ENCODE measurements at regions not wholly inside any gene's neighbourhood (a gene's known extent, or its start where the extent isn't known, plus 50 kb on each side); places are given as distances from the start of the nearest gene placed in this dataset.
"Not testable (repeated sequence)": the region's sequence is repeated elsewhere in the genome, so short reads cannot be mapped to it uniquely, and the experiment has no call there.

GRCh38 chr14:106459971-106460730, 933.8 kb downstream of the TMEM121 start:
- H3K27ac ChIP-seq (ENCODE audit: low read length) = no peak overlapping the region
- no peaks in the 10 kb centered on the region for H3K4me1 ChIP-seq (ENCODE audit: control insufficient read depth, insufficient read depth, low read length)
- H3K9me3 ChIP-seq (ENCODE audit: control insufficient read depth, low read depth, low read length) = peaks cover 4% of the 10 kb centered on the region
- H3K36me3 ChIP-seq (ENCODE audit: control insufficient read depth, insufficient read depth, low read length) = no peaks in the 10 kb centered on the region
- no peaks in the 10 kb centered on the region for H3K27me3 ChIP-seq (ENCODE audit: control insufficient read depth, insufficient read depth, low read length)
- no peak for DNase-seq
- H3K4me3 ChIP-seq (ENCODE audit: low read length) = no peak overlapping the region
- WGBS (ENCODE audit: insufficient coverage, low lambda C conversion rate) = 72% methylated on average over 5 of the region's 40 CpGs

- Histone ChIP-seq H3K9me3 (ENCODE audit: control insufficient read depth, low read depth, low read length) (peaks cover 4% of the 10 kb centered on the region), H3K4me3 (ENCODE audit: low read length) (no peak overlapping the region), H3K27ac (ENCODE audit: low read length) (no peak overlapping the region), H3K36me3 (ENCODE audit: control insufficient read depth, insufficient read depth, low read length) (no peaks in the 10 kb centered on the region), H3K4me1 (ENCODE audit: control insufficient read depth, insufficient read depth, low read length) (no peaks in the 10 kb centered on the region), H3K27me3 (ENCODE audit: control insufficient read depth, insufficient read depth, low read length) (no peaks in the 10 kb centered on the region)
- no peak for DNase-seq
- WGBS (ENCODE audit: insufficient coverage, low lambda C conversion rate) = 92% methylated on average over 5 of the region's 25 CpGs
Measured at GRCh38 chr14:106460916-106461315, 934.5 kb downstream of the TMEM121 start.

- no CpG with 5 or more reads among the region's 4 CpGs for WGBS (ENCODE audit: insufficient coverage, low lambda C conversion rate)
- H3K9me3 ChIP-seq (ENCODE audit: control insufficient read depth, low read depth, low read length); DNase-seq; H3K27ac ChIP-seq (ENCODE audit: low read length); H3K27me3 ChIP-seq (ENCODE audit: control insufficient read depth, insufficient read depth, low read length); H3K4me3 ChIP-seq (ENCODE audit: low read length); H3K4me1 ChIP-seq (ENCODE audit: control insufficient read depth, insufficient read depth, low read length); H3K36me3 ChIP-seq (ENCODE audit: control insufficient read depth, insufficient read depth, low read length): not testable (repeated sequence)
Measured at GRCh38 chr14:106466483-106466882, 940.1 kb downstream of the TMEM121 start.

DNA sequence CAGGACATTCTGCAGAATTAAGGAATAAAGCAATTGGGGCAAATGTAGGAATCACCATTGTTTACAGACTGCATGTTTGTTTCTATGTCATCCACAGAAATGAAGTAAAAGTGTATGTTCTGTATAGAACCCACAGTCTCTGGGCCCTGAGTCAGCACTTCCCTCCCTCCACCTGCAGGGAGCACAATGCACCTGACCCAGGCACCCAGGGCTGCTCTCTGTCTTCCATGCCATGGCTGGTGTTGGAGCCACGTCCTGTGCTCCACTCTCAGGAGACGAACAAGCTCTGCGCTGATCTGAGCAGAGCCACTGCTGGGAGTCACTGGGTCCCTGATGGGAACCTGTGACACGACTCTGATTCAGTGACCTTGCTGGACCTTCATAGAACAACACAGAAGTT, 942.5 kb downstream of the TMEM121 start:
- not testable (repeated sequence) for H3K36me3 ChIP-seq (ENCODE audit: control insufficient read depth, insufficient read depth, low read length); H3K4me1 ChIP-seq (ENCODE audit: control insufficient read depth, insufficient read depth, low read length); H3K4me3 ChIP-seq (ENCODE audit: low read length); H3K27ac ChIP-seq (ENCODE audit: low read length); DNase-seq; H3K27me3 ChIP-seq (ENCODE audit: control insufficient read depth, insufficient read depth, low read length); H3K9me3 ChIP-seq (ENCODE audit: control insufficient read depth, low read depth, low read length)
- WGBS (ENCODE audit: insufficient coverage, low lambda C conversion rate) = no CpG with 5 or more reads among the region's 4 CpGs

GRCh38 chr14:106470028-106470427, 943.6 kb downstream of the TMEM121 start:
- not testable (repeated sequence) for H3K4me3 ChIP-seq (ENCODE audit: low read length); DNase-seq; H3K27ac ChIP-seq (ENCODE audit: low read length); H3K27me3 ChIP-seq (ENCODE audit: control insufficient read depth, insufficient read depth, low read length); H3K4me1 ChIP-seq (ENCODE audit: control insufficient read depth, insufficient read depth, low read length); H3K9me3 ChIP-seq (ENCODE audit: control insufficient read depth, low read depth, low read length); H3K36me3 ChIP-seq (ENCODE audit: control insufficient read depth, insufficient read depth, low read length)
- WGBS (ENCODE audit: insufficient coverage, low lambda C conversion rate) = no CpG with 5 or more reads among the region's 3 CpGs

- H3K4me1 ChIP-seq (ENCODE audit: control insufficient read depth, insufficient read depth, low read length); H3K27ac ChIP-seq (ENCODE audit: low read length); H3K27me3 ChIP-seq (ENCODE audit: control insufficient read depth, insufficient read depth, low read length); H3K36me3 ChIP-seq (ENCODE audit: control insufficient read depth, insufficient read depth, low read length); H3K4me3 ChIP-seq (ENCODE audit: low read length); H3K9me3 ChIP-seq (ENCODE audit: control insufficient read depth, low read depth, low read length); DNase-seq: not testable (repeated sequence)
- 86% methylated on average over 1 of the region's 6 CpGs for WGBS (ENCODE audit: insufficient coverage, low lambda C conversion rate)
Measured at GRCh38 chr14:106474261-106475028, 948.1 kb downstream of the TMEM121 start.

- not testable (repeated sequence) for H3K9me3 ChIP-seq (ENCODE audit: control insufficient read depth, low read depth, low read length); H3K27me3 ChIP-seq (ENCODE audit: control insufficient read depth, insufficient read depth, low read length); H3K4me3 ChIP-seq (ENCODE audit: low read length); H3K4me1 ChIP-seq (ENCODE audit: control insufficient read depth, insufficient read depth, low read length); H3K27ac ChIP-seq (ENCODE audit: low read length); H3K36me3 ChIP-seq (ENCODE audit: control insufficient read depth, insufficient read depth, low read length); DNase-seq
- WGBS (ENCODE audit: insufficient coverage, low lambda C conversion rate) = no CpG with 5 or more reads among the region's 3 CpGs
Measured at GRCh38 chr14:106475214-106475613, 948.8 kb downstream of the TMEM121 start.

GRCh38 chr14:106477600-106477999, 951.2 kb downstream of the TMEM121 start:
- H3K9me3 ChIP-seq (ENCODE audit: control insufficient read depth, low read depth, low read length); H3K27me3 ChIP-seq (ENCODE audit: control insufficient read depth, insufficient read depth, low read length); H3K4me3 ChIP-seq (ENCODE audit: low read length); H3K36me3 ChIP-seq (ENCODE audit: control insufficient read depth, insufficient read depth, low read length); H3K4me1 ChIP-seq (ENCODE audit: control insufficient read depth, insufficient read depth, low read length); DNase-seq; H3K27ac ChIP-seq (ENCODE audit: low read length): not testable (repeated sequence)
- no CpG with 5 or more reads among the region's 4 CpGs for WGBS (ENCODE audit: insufficient coverage, low lambda C conversion rate)

DNA sequence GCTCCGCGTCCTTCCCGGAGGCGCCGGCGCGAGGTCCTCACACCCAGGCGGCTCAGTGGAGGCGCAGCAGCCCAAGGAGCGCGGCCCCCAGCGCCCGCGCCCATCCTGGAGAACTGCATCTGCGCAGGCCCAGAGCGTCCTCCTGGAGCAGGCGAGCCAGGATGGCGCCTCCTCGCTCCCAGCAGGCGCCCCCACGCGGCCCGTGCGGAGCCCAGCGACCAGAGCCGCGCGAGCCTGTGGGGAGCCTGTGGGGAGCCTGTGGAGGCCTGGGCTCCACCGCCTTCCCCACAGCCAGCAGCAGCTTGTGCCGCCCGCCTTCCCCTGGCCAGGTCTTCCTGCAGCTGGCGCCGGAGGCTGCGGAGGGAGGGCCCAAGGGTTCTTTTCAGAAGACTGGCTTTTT, 953.9 kb downstream of the TMEM121 start:
- H3K4me1 ChIP-seq (ENCODE audit: control insufficient read depth, insufficient read depth, low read length); H3K36me3 ChIP-seq (ENCODE audit: control insufficient read depth, insufficient read depth, low read length); H3K27me3 ChIP-seq (ENCODE audit: control insufficient read depth, insufficient read depth, low read length); H3K27ac ChIP-seq (ENCODE audit: low read length); DNase-seq; H3K4me3 ChIP-seq (ENCODE audit: low read length); H3K9me3 ChIP-seq (ENCODE audit: control insufficient read depth, low read depth, low read length): not testable (repeated sequence)
- WGBS (ENCODE audit: insufficient coverage, low lambda C conversion rate) = no CpG with 5 or more reads among the region's 34 CpGs

DNA sequence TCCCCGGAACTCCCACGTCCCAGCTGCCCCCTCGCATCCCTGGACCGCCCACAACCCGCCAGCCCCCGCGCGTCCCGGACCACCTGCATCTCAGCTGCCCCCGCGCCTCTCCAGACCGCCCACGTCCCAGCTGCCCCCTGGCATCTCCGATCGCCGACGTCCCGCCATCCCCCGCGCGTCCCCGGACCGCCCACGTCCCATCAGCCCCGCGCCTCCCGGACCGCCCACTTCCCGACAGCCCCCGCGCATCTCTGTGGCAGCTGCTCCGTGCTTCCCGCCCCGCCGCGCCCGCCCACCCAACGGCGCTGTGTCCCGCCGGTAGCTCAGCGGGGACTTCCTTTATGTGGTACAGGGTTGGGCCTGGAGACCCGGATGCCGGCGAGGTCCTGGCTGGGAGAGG, 955.8 kb downstream of the TMEM121 start:
- H3K27me3 ChIP-seq (ENCODE audit: control insufficient read depth, insufficient read depth, low read length); H3K4me3 ChIP-seq (ENCODE audit: low read length); H3K36me3 ChIP-seq (ENCODE audit: control insufficient read depth, insufficient read depth, low read length); H3K4me1 ChIP-seq (ENCODE audit: control insufficient read depth, insufficient read depth, low read length); DNase-seq; H3K9me3 ChIP-seq (ENCODE audit: control insufficient read depth, low read depth, low read length); H3K27ac ChIP-seq (ENCODE audit: low read length): not testable (repeated sequence)
- WGBS (ENCODE audit: insufficient coverage, low lambda C conversion rate) = no CpG with 5 or more reads among the region's 45 CpGs

DNA sequence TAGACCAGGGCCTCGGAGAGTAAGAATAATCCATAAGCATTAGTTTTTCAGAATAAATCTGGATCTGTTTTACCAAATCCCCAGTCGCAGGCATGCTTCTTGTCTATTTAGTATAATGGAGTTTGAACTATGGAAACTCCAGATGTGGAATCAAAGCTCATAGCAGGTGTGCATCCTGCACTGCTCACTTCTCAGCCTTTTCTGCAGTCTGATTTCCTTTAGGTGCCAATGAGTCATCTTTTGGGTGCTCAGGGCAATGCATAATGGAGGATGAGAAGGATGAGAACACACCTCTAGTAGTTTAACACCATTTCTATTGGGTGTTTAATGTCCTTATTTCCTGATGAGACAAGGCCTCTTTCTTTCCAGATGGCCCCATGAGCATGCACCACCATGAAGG, 961.2 kb downstream of the TMEM121 start:
- no peaks in the 10 kb centered on the region for H3K36me3 ChIP-seq (ENCODE audit: control insufficient read depth, insufficient read depth, low read length)
- DNase-seq = no peak
- no peaks in the 10 kb centered on the region for H3K9me3 ChIP-seq (ENCODE audit: control insufficient read depth, low read depth, low read length)
- no peaks in the 10 kb centered on the region for H3K4me1 ChIP-seq (ENCODE audit: control insufficient read depth, insufficient read depth, low read length)
- H3K4me3 ChIP-seq (ENCODE audit: low read length) = no peak overlapping the region
- WGBS (ENCODE audit: insufficient coverage, low lambda C conversion rate) = no CpG with 5 or more reads among the region's 2 CpGs
- H3K27me3 ChIP-seq (ENCODE audit: control insufficient read depth, insufficient read depth, low read length) = no peaks in the 10 kb centered on the region
- H3K27ac ChIP-seq (ENCODE audit: low read length) = no peak overlapping the region

All from large intestine (tissue), 3 donors.